B cell (primary cell): ENCODE measurements at regions not wholly inside any gene's neighbourhood (a gene's known extent, or its start where the extent isn't known, plus 50 kb on each side); places are given as distances from the start of the nearest gene placed in this dataset.

ENCODE experiments used
- ATAC-seq: fragments of 200-7000 bp; cut with Tn5 transposase; one replicate; pipeline ENCODE4 v1.10.0; 2021; ENCODE audit warnings: low read depth, mild to moderate bottlenecking, moderate number of reproducible peaks, moderate library complexity
- CTCF ChIA-PET: fragments of 350-600 bp; sonication (Branson Sonifier 250); formaldehyde crosslinking; loops from one replicate; lab custom pipeline; 2021; ENCODE audit warnings: antibody characterized with exemption, inconsistent platforms; lab: Charles Lee
- POLR2A ChIA-PET: fragments of 350-600 bp; sonication (Branson Sonifier 250); formaldehyde crosslinking; loops from one replicate; lab custom pipeline; 2021; ENCODE audit warnings: antibody characterized with exemption; lab: Charles Lee
- DNase-seq: peaks from one replicate; pipeline ENCODE4 v3.0.0; 2013
- H2AFZ ChIP-seq: 2 replicates; pipeline ENCODE4 v1.6.1; 2012; ENCODE audit warnings: mild to moderate bottlenecking, low read depth, low read length; ENCODE audit not compliant: insufficient read depth, poor library complexity, severe bottlenecking
- H3K27ac ChIP-seq, 2 donors: 1 replicate in 1 of 2; 2 replicates in 1 of 2; pipeline ENCODE4 v1.5.1; 2012 to 2013; ENCODE audit warnings: low read length in 2 of 2, mild to moderate bottlenecking in 2 of 2, moderate library complexity in 1 of 2
- H3K27me3 ChIP-seq, 4 experiments: fragments of 200-600 bp in 1 of 4; sonication (generic) in 1 of 4; replicated peaks in 1 of 4; 1 replicate in 2 of 4; 2 replicates in 2 of 4; pipeline versions ENCODE4 v1.6.1 to v1.7.0; 2013 to 2016; ENCODE audit warnings: low read length in 3 of 4, mild to moderate bottlenecking in 2 of 4, mixed read lengths in 1 of 4, moderate library complexity in 1 of 4; ENCODE audit not compliant: insufficient read depth in 4 of 4, control insufficient read depth in 3 of 4; ENCODE audit errors: control extremely low read depth in 1 of 4
- H3K36me3 ChIP-seq, 2 experiments: replicated peaks in 1 of 2; 1 replicate in 1 of 2; 2 replicates in 1 of 2; pipeline versions ENCODE4 v1.6.1 to v1.7.1; 2013; ENCODE audit warnings: low read length in 1 of 2; ENCODE audit not compliant: insufficient read depth in 2 of 2, control insufficient read depth in 1 of 2; ENCODE audit errors: control extremely low read depth in 1 of 2, extremely low read depth in 1 of 2
- H3K4me1 ChIP-seq, 2 donors: fragments of 200-600 bp in 1 of 2; sonication (generic) in 1 of 2; 1 replicate in 1 of 2; 2 replicates in 1 of 2; pipeline versions ENCODE4 v1.5.1 to v1.6.1; 2013 to 2017; ENCODE audit warnings: low read length in 2 of 2; ENCODE audit not compliant: control insufficient read depth in 2 of 2, insufficient read depth in 2 of 2
- H3K4me2 ChIP-seq: replicated peaks from 2 replicates; pipeline ENCODE3; 2012; ENCODE audit warnings: mild to moderate bottlenecking, low read depth, low read length; ENCODE audit not compliant: poor library complexity, severe bottlenecking
- H3K4me3 ChIP-seq, 5 experiments: fragments of 200-600 bp in 1 of 5; sonication (generic) in 1 of 5; 1 replicate in 3 of 5; 2 replicates in 2 of 5; pipeline versions ENCODE4 v1.5.1 to v1.7.0; 2011 to 2016; ENCODE audit warnings: low read length in 4 of 5, mild to moderate bottlenecking in 4 of 5, low read depth in 2 of 5, control low read depth in 1 of 5, moderate library complexity in 1 of 5; ENCODE audit not compliant: insufficient read depth in 1 of 5; ENCODE audit errors: control extremely low read depth in 1 of 5, extremely low read depth in 1 of 5
- H3K79me2 ChIP-seq: fragments of 200-600 bp; sonication (generic); one replicate; pipeline ENCODE4 v1.6.0; 2016; ENCODE audit warnings: low read length; ENCODE audit not compliant: control insufficient read depth, insufficient read depth
- H3K9ac ChIP-seq: fragments of 200-600 bp; sonication (generic); 2 replicates; pipeline ENCODE4 v1.6.1; 2017; ENCODE audit warnings: mild to moderate bottlenecking, low read length, moderate library complexity
- H3K9me3 ChIP-seq, 3 donors: one replicate each; pipeline versions ENCODE4 v1.6.1 to v1.7.1; 2013; ENCODE audit warnings: low read length in 2 of 3; ENCODE audit not compliant: control insufficient read depth in 2 of 3, insufficient read depth in 1 of 3; ENCODE audit errors: control extremely low read depth in 1 of 3
- H4K20me1 ChIP-seq: 2 replicates; pipeline ENCODE4 v1.6.0; 2012; ENCODE audit warnings: mild to moderate bottlenecking, low read length; ENCODE audit not compliant: insufficient read depth, control insufficient read depth, poor library complexity, severe bottlenecking
- H3K27ac Mint-ChIP-seq: one replicate; pipeline ENCODE4 v1.8.0; 2021; ENCODE audit warnings: mixed read lengths
- H3K27me3 Mint-ChIP-seq: one replicate; pipeline ENCODE4 v1.8.0; 2021; ENCODE audit warnings: mixed read lengths
- H3K4me1 Mint-ChIP-seq: one replicate; pipeline ENCODE4 v1.8.0; 2021; ENCODE audit warnings: mixed read lengths
- H3K4me3 Mint-ChIP-seq: one replicate; pipeline ENCODE4 v1.8.0; 2021; ENCODE audit warnings: mixed read lengths
- H3K9me3 Mint-ChIP-seq: one replicate; pipeline ENCODE4 v1.8.0; 2022; ENCODE audit warnings: mixed read lengths; ENCODE audit not compliant: insufficient read depth
- CTCF ChIP-seq: fragments of 200-600 bp; IDR thresholded peaks from one replicate; pipeline ENCODE4 v1.8.0; 2022; ENCODE audit warnings: antibody characterized with exemption, mild to moderate bottlenecking
- EZH2 ChIP-seq: IDR thresholded peaks from 2 replicates; pipeline ENCODE4 v1.6.1; 2012; ENCODE audit warnings: borderline replicate concordance, low read depth, mild to moderate bottlenecking, moderate library complexity, low read length; ENCODE audit not compliant: insufficient read depth, poor library complexity, severe bottlenecking
- WGBS: methylation state at CpG from one replicate; pipeline ENCODE4 v1.1.5; 2013; ENCODE audit warnings: missing lambda C conversion rate; ENCODE audit not compliant: insufficient coverage; 5-methylcytosine and 5-hydroxymethylcytosine counted together
- intact Hi-C: fragments of 100-400 bp; cut with micrococcal nuclease; formaldehyde crosslinking; loops from one replicate; pipeline ENCODE4 v1.10.0; 2022

DNA sequence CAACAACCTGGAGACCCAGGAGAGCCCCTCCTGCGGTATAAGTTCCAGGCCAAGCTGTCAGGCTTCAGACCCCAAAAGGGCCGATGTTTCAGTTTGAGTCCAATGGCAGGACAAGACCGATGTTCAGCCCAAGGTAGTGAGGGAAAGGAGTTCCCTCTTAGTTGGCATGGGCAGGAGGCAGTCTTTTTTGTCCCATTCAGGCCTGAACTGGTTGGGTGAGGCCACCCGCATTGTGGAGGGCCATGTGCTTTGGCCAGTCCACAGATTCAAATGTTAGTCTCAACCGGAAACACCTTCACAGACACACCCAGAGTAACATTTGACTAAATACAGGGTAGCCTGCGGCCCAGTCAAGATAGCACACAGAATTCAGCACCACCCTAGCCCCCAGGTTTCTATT lies 89.6 kb upstream of the ANKRD10 start:
- ATAC-seq (no peak), DNase-seq (no peak)
- no peaks in the 10 kb centered on the region for H3K36me3 ChIP-seq
- no peak overlapping the region for H3K9ac ChIP-seq
- TF ChIP-seq EZH2 (no peak), CTCF (no peak)
- H3K4me3 ChIP-seq, result no peak overlapping the region
- no peaks in the 10 kb centered on the region for H3K79me2 ChIP-seq
- no peak overlapping the region for H3K4me3 Mint-ChIP-seq
- H3K9me3 Mint-ChIP-seq, result peaks cover 4% of the 10 kb centered on the region
- peaks cover 0 to 15% (median 5%) of the 10 kb centered on the region in 3 donors for H3K9me3 ChIP-seq
- H3K27me3 ChIP-seq, result peaks cover 0 to 3% (median 0%) of the 10 kb centered on the region in 4 experiments
- no peak overlapping the region for H3K27ac Mint-ChIP-seq
- H3K27ac ChIP-seq, result no peak overlapping the region
- 92% methylated on average over 4 of the region's 6 CpGs for WGBS
- H3K4me2 ChIP-seq, result no peak overlapping the region
- CTCF ChIA-PET, result no interaction called here
- peaks cover 8% of the 10 kb centered on the region for H3K27me3 Mint-ChIP-seq
- POLR2A ChIA-PET, result no interaction called here
- H3K4me1 Mint-ChIP-seq, result peaks cover 2% of the 10 kb centered on the region
- no peak overlapping the region for H2AFZ ChIP-seq
- no peaks in the 10 kb centered on the region for H4K20me1 ChIP-seq
- intact Hi-C loops, result no loop called here
- no peaks in the 10 kb centered on the region for H3K4me1 ChIP-seq

GRCh38 chr13:111001636-111002035 lies 86.8 kb upstream of the ANKRD10 start:
- ATAC-seq (no peak), DNase-seq (no peak)
- intact Hi-C loops, result no loop called here
- no peaks in the 10 kb centered on the region for H4K20me1 ChIP-seq
- ChIA-PET CTCF (no interaction called here), POLR2A (no interaction called here)
- no peak overlapping the region for H3K4me3 Mint-ChIP-seq
- peaks cover 8% of the 10 kb centered on the region for H3K27me3 Mint-ChIP-seq
- no peak overlapping the region for H3K27ac ChIP-seq
- TF ChIP-seq CTCF (no peak), EZH2 (no peak)
- no peak overlapping the region for H3K27ac Mint-ChIP-seq
- peaks cover 0 to 3% (median 0%) of the 10 kb centered on the region in 4 experiments for H3K27me3 ChIP-seq
- no peak overlapping the region for H3K4me3 ChIP-seq
- H3K9ac ChIP-seq, result no peak overlapping the region
- peaks cover 2% of the 10 kb centered on the region for H3K9me3 Mint-ChIP-seq
- H3K4me1 ChIP-seq, result peaks cover 0 to 7% of the 10 kb centered on the region in 2 donors
- H3K4me1 Mint-ChIP-seq, result peaks cover 15% of the 10 kb centered on the region
- no peaks in the 10 kb centered on the region for H3K79me2 ChIP-seq
- no peak overlapping the region for H2AFZ ChIP-seq
- WGBS, result 100% methylated on average over 1 of the region's 2 CpGs
- no peak overlapping the region for H3K4me2 ChIP-seq
- no peaks in the 10 kb centered on the region for H3K36me3 ChIP-seq
- H3K9me3 ChIP-seq, result peaks cover 0 to 8% (median 0%) of the 10 kb centered on the region in 3 donors
